Progenitor cell of endocrine pancreas (in vitro differentiated cells): ENCODE measurements at regions not wholly inside any gene's neighbourhood (a gene's known extent, or its start where the extent isn't known, plus 50 kb on each side); places are given as distances from the start of the nearest gene placed in this dataset.

Experiments used
- DNase-seq: peaks from one replicate; pipeline ENCODE4 v3.0.0; 2021; ENCODE audit warnings: low spot score; ENCODE audit not compliant: unreplicated experiment
- H3K27ac Mint-ChIP-seq: 2 replicates; pipeline ENCODE4 v1.8.0; 2021; ENCODE audit warnings: mild to moderate bottlenecking, moderate library complexity, mixed read lengths
- H3K27me3 Mint-ChIP-seq: 2 replicates; pipeline ENCODE4 v1.8.0; 2021; ENCODE audit warnings: mixed read lengths
- H3K36me3 Mint-ChIP-seq: 2 replicates; pipeline ENCODE4 v1.8.0; 2022; ENCODE audit warnings: mixed read lengths; ENCODE audit not compliant: insufficient read depth
- H3K4me1 Mint-ChIP-seq: 2 replicates; pipeline ENCODE4 v1.8.0; 2021; ENCODE audit warnings: low read depth, mixed read lengths
- H3K4me3 Mint-ChIP-seq: 2 replicates; pipeline ENCODE4 v1.8.0; 2021; ENCODE audit warnings: low read depth, mild to moderate bottlenecking, moderate library complexity, mixed read lengths
- H3K9me3 Mint-ChIP-seq: 2 replicates; pipeline ENCODE4 v1.8.0; 2021; ENCODE audit warnings: low read depth, mixed read lengths
- CTCF ChIP-seq: fragments of 200-600 bp; sonication (generic); IDR thresholded peaks from one replicate; pipeline ENCODE4 v1.5.0; 2021; ENCODE audit warnings: antibody characterized with exemption, mild to moderate bottlenecking; ENCODE audit not compliant: unreplicated experiment

GRCh38 chr3:44001072-44001471 is 240.6 kb upstream of the TOPAZ1 start:
- Mint-ChIP-seq H3K4me1 (peaks cover 23% of the 10 kb centered on the region), H3K4me3 (no peak overlapping the region), H3K9me3 (peaks cover 7% of the 10 kb centered on the region), H3K36me3 (peaks cover 5% of the 10 kb centered on the region), H3K27ac (no peak overlapping the region), H3K27me3 (peaks cover 76% of the 10 kb centered on the region)
- TF ChIP-seq CTCF: no peak
- no peak for DNase-seq

GRCh38 chr3:44003801-44004200 is 237.9 kb upstream of the TOPAZ1 start:
- Mint-ChIP-seq H3K9me3 (peaks cover 7% of the 10 kb centered on the region), H3K4me3 (no peak overlapping the region), H3K27ac (no peak overlapping the region), H3K4me1 (peaks cover 5% of the 10 kb centered on the region), H3K27me3 (peaks cover 57% of the 10 kb centered on the region), H3K36me3 (peaks cover 5% of the 10 kb centered on the region)
- no peak for TF ChIP-seq CTCF
- no peak for DNase-seq

- peaks cover 48% of the 10 kb centered on the region for H3K27me3 Mint-ChIP-seq
- no peaks in the 10 kb centered on the region for H3K9me3 Mint-ChIP-seq
- no peak for DNase-seq
- no peak for TF ChIP-seq CTCF
- no peak overlapping the region for H3K27ac Mint-ChIP-seq
- H3K36me3 Mint-ChIP-seq: no peaks in the 10 kb centered on the region
- H3K4me1 Mint-ChIP-seq: peaks cover 3% of the 10 kb centered on the region
- no peak overlapping the region for H3K4me3 Mint-ChIP-seq
Observed at GRCh38 chr3:44011680-44012079, 230.0 kb upstream of the TOPAZ1 start.

GRCh38 chr3:44012160-44012899 is 229.4 kb upstream of the TOPAZ1 start:
- Mint-ChIP-seq H3K9me3 (no peaks in the 10 kb centered on the region), H3K4me3 (no peak overlapping the region), H3K4me1 (peaks cover 3% of the 10 kb centered on the region), H3K27ac (no peak overlapping the region), H3K27me3 (peaks cover 51% of the 10 kb centered on the region), H3K36me3 (no peaks in the 10 kb centered on the region)
- no peak for DNase-seq
- TF ChIP-seq CTCF: no peak

- Mint-ChIP-seq H3K4me1 (peaks cover 3% of the 10 kb centered on the region), H3K27ac (no peak overlapping the region), H3K9me3 (no peaks in the 10 kb centered on the region), H3K27me3 (peaks cover 53% of the 10 kb centered on the region), H3K4me3 (no peak overlapping the region), H3K36me3 (no peaks in the 10 kb centered on the region)
- TF ChIP-seq CTCF: no peak
- DNase-seq: no peak
Observed at GRCh38 chr3:44013967-44014366, 227.7 kb upstream of the TOPAZ1 start.
